ENCODE measurements at regions not wholly inside any gene's neighbourhood (a gene's known extent, or its start where the extent isn't known, plus 50 kb on each side); places are given as distances from the start of the nearest gene placed in this dataset.

- no peak for FAIRE-seq
- no peak for DNase-seq (ENCODE audit: low spot score)
Observed at GRCh38 chr22:47690586-47690985, 928.1 kb downstream of the TBC1D22A start.

DNA sequence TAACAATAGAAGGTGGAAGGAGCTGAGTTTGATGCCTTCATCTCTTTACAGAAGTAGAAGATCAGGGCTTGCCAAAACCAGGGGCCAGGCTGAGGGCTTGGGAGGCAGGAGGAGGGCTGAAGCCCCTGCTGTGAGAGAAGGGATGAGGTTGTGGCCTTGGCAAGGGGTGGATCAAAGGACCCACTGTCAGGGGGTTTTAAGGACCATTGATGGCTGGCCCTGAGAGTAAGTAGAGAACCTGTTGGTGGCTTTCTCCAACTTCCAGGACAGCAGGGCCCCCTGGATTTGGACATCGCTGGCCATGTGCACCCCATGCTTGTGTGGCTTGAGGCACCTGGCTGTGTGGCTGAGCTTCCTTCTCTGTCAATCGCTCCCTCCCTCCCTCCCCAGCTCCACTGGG, 927.7 kb downstream of the TBC1D22A start:
- DNase-seq (ENCODE audit: low spot score) (no peak), FAIRE-seq (no peak)

- FAIRE-seq (no peak), DNase-seq (ENCODE audit: low spot score) (no peak)
Observed at GRCh38 chr22:47687776-47688175, 925.3 kb downstream of the TBC1D22A start.

DNA sequence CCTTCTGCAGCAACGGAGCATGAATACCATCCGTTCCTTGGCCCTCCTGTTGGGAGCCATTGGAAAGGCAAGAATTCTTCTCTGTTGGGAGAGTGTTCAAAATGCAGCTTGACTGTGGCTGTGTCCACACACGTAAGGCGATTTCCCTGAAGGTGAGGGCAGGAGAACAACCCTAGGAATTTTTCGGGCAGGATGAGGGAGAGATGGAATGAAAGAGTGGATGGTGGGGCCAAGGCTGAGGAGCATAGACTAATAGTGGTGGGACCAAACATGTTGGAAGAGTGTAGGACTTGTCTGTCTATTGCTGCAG, 924.9 kb downstream of the TBC1D22A start:
- FAIRE-seq (no peak), DNase-seq (ENCODE audit: low spot score) (no peak)

DNA sequence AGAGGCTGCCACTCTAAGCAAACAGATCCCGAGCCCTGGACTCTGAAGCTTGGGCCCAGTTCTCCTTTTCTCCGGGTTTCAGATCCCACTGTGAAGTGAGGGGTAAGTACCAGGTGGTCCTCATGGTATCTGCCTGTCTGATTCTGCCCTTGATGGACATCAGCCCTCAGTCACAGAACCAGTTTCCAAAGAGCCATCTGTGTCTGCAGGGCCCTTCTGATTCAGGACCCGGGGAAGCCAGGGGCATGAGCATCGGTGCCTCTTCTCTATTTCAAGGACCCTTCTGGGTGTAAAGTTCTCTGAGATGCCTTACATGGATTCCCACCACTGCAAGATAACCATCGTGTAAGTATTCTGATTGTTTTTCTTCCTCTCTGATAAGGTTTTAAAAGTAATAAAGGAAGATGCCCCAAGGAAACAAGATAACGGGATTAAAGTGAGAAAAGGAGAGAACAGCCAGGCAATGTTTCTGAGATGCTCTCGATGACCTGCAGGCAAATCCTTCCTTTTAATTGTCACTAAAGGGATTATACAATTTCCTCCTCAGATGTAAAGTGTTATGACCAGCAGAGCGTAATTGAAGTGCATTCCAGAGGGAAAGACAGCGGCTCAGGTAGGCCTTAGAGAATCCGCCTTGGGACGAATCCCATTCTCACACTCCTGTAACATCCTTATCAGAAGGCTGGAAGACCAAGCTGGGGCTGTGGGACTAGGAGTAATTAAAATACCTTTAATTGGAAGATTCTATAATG, 924.3 kb downstream of the TBC1D22A start:
- DNase-seq (ENCODE audit: low spot score) (no peak), FAIRE-seq (no peak)

DNA sequence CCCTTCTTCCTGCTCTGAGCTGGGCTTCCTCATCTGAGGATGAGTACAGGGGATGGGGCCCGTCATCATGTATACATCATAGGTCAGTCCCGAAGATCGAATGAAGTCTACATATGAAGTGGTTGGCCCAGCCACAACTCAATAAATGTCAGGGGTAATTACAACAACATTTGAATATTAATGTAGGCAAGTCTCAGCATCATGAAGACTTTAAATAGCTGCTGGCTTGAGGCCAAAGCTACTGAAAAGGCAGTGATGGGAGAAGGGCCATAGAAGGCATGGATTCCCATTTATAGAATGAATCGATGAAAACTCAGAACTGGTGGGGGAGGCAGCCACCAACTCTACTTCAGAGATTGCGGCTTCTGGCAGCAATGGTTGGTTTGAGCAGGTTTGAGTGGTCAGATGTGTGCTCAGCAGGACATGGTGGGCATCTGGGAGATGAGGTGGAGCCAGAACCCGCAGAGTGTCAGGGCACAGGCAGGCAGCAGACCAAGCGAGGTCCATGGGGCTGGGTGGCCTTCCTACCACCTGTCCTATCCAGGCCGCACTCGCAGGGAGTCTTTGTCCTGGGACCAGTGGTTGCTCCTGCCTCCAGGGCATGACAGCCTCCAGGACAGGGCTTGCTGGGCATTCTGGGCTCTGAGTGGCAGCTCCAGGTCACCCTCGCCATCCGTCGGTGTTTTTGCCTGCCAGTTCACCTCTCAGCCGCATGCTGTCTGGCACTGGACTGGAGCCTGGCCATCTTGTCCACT, 919.1 kb downstream of the TBC1D22A start:
- FAIRE-seq (no peak), DNase-seq (ENCODE audit: low spot score) (no peak)

DNA sequence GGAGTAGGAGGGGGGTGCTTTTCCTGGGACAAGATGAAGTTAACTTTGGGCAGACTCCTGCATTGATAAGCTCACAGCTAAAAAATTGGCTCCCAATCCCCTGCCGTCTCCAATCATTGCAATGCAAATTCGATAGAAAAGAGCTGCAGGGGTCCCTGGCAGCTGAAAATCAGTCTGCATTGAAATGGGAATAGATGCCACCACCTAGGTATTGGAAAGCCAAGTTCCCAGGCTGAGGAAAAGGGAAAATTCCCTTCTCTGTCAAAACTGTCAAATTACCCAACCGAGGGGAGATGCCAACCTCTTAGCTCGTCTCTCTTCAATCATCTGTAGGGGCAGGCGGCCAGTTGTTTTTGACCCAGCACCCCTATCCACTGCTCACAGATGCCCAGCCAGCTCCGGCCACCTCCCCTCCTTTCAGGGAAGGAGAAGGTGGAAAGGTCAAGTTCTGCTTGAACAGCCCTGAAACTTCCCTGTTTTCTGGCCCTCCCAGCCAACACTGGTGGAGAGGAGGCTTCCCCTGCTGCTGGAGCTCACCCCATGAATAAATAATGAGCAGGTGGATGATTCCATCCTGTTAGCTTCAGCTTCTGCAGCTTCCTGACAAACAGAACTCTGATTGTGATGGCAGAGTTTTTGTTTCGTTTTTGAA, 916.3 kb downstream of the TBC1D22A start:
- FAIRE-seq = no peak
- no peak for DNase-seq (ENCODE audit: low spot score)

DNA sequence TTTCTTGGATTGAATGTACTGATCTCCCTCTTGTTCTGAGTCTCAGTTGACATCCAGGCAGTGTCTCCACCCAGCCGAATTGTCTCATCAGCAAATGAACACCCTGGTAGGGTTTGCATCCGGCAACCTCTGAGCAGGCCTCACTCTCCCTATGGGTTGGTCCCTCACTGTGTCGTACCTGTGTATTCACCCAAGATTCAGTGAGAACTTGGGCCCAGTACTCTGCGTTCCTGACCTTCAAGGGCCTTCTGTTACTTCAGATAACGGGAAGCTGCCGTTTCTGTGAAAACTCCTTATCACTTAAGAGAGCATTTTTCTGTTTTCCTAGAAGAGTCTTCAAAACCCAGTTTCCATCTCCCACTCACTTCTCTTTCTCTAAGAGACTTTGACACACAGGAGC, 915.6 kb downstream of the TBC1D22A start:
- no peak for FAIRE-seq
- DNase-seq (ENCODE audit: low spot score) = no peak

GRCh38 chr22:47676685-47677084, 914.2 kb downstream of the TBC1D22A start:
- DNase-seq (ENCODE audit: low spot score) (no peak), FAIRE-seq (no peak)

DNA sequence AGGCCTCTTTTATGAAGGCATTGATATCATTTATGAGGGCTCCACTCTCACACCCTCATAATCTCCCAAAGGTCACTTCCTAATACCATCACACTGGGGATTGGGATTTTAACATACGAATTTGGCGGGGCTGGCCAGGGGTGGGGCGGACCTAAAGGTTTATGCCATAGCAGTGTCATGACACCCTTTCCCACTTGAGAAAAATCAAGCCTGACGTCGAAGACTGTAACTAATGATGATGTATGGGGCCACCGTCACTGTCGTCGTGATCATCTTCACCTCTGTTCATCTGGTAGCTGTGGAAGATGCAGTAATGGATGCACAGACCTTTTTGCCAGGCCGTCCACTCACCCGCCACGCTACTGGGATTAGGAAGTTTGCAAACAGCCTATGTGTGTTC, 912.1 kb downstream of the TBC1D22A start:
- no peak for DNase-seq (ENCODE audit: low spot score)
- no peak for FAIRE-seq

DNA sequence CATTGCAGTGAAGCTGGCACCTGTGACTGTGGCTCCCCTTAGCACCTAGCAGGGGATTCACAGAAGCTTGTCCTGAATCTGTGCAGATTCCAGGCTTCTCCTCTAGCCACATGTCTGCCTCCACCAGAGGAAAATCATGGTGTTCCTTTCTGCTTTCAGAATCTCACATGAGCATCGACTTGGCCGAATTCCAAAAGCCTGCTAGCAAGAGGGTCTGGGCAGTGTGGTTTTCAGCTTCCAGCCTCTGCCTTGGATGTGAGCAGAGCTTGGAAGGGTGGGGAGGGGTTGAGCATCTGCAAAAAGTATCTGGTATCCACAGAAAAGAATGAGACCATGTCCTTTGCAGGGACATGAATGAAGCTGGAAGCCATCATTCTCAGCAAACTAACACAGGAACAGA, 911.1 kb downstream of the TBC1D22A start:
- no peak for DNase-seq (ENCODE audit: low spot score)
- no peak for FAIRE-seq

DNA sequence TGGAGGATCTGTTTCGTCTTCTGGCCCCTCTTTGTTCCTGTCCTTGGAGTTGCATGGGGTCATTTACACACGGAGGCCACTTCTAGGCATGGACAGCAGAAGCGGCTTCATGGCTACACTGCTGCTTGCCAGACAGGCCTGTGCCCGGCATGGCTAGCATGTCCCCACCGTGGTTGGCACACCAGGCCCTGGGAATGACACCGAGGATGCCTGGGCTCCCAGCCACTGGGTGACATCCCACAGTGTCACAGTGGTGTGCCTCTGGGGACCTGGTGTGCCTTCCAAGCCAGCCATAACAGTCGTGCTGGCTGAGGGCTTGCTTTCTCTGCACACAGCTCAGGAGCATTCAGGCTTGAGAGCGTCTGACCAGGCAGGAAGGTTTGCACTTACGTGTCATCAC, 910.1 kb downstream of the TBC1D22A start:
- FAIRE-seq (no peak), DNase-seq (ENCODE audit: low spot score) (no peak)

DNA sequence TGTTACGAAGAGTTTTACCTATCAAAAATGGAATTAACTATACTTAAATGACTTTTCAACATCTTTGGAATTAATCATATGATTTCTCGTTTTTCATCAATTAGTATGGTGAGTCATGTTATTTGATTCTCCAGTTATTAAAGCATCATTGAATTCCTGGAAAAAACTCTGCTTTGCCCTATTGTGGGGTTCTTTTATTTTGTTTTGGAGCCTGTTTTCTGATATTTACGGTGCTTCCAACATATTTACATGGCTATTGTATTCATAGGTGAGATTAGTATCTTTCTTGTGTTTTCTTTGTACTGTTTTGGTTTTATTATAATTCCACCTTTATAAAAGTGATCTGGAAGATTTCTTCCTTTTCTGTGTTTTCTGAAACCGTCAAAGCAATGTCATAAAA, 902.7 kb downstream of the TBC1D22A start:
- DNase-seq (ENCODE audit: low spot score) = no peak
- FAIRE-seq = no peak

DNA sequence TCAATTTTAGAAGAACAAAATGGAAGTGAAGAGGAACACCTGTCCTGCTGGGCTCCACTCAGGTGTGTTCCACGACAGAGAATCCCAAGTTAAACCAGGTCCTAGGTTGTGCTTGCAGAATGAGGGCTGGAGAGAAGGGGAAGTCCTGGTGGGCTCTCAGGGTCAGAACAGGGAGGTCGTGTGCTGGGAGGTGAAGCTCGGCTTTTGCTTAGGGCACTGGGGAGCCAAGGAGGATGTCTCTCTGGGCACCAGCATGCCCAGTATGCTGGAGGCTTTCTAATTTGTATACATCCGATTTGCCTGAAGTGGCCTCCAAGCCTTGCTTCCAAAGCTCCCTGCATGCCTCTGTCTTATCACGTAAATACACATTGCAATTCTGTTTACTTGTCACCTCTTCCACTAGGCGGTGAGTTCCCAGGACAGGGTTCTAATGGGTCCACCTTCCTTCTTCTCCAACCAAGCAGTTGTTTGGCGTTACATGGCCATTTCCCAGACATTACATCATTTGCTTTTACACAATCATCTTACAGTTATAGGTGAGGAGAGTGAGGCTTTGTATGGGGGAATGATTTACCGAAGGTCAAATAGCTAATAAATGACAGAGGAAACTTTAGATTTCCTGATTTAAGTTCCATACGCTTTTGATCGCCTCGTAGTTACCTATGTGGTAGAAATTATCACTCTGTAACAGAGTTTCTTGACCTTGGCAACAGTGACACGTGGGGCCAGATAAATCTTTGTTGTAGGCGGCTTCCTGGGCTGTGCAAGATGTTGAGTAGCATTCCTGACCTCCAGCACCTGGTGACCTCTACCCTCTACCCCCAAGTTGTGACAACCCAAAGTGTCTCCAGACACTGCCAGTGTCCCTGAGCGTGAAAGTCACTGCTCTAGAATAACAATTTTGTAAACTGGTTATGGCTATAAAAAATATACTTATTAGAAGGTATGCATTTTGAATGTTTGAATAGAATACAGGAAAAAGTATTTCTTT, 901.5 kb downstream of the TBC1D22A start:
- DNase-seq (ENCODE audit: low spot score) (no peak), FAIRE-seq (no peak)

DNA sequence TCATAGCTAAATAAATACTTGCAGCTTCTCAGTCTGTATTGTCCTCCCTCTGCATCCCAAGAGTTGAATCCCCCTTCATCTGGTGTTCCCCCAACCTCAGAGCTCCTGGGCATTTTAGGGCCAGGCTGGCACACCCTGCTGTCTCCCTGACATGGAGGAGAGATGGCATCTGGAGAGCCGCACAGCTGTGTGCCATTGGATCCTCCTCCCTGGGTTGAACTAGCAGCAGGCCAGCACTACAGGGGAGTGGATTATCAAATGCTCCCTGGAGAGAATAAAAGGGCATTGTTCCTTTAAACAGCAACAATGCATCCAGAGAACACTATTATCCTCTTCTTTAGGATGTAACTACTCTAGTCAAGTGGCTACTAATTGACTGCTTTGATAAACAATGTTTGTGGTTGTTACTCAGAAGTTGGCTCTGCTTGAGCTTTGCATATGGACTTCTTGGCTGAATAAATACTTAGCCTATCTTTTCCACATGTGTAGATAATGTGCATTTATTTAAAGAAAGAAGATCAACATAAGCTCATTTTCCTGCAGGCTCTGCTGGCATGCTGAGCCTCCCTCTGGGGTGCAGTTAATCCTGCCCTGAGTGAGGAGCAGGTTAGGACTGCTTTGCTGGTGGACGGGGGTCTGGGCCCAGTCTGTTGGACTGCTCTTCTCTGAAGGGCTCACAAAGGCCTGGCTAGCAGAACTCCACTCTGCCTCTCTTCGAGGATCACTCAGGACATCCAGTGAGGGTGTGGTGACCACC, 897.2 kb downstream of the TBC1D22A start:
- FAIRE-seq = no peak
- DNase-seq (ENCODE audit: low spot score) = no peak

- FAIRE-seq (no peak), DNase-seq (ENCODE audit: low spot score) (no peak)
Observed at GRCh38 chr22:47658182-47658581, 895.7 kb downstream of the TBC1D22A start.

- no peak for DNase-seq (ENCODE audit: low spot score)
- FAIRE-seq = no peak
Observed at GRCh38 chr22:47657224-47657623, 894.8 kb downstream of the TBC1D22A start.

GRCh38 chr22:47656806-47657205, 894.4 kb downstream of the TBC1D22A start:
- FAIRE-seq (no peak), DNase-seq (ENCODE audit: low spot score) (no peak)

DNA sequence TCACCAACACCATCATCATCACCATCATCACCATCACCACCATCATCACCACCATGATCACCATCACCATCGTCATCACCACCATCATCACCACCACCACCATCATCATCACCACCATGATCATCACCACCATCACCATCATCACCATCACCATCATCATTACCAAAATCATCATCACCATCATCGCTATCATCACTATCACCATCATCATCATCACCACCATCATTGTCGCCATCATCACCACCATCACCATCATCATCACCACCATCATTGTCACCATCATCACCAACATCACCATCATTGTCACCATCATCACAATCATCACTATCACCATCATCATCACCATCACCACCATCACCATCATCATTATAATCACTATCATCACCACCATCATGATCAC, 893.5 kb downstream of the TBC1D22A start:
- FAIRE-seq (no peak), DNase-seq (ENCODE audit: low spot score) (no peak)

GRCh38 chr22:47654922-47655491, 892.6 kb downstream of the TBC1D22A start:
- no peak for DNase-seq (ENCODE audit: low spot score)
- no peak for FAIRE-seq

All from RCC 7860 (cell line).